Stimulated activated CD4-positive, alpha-beta T cell treated with anti-CD3 and anti-CD28 coated beads, Interleukin-4, amount 100 ng/mL, for 48 hours (primary cell): ENCODE measurements at regions not wholly inside any gene's neighbourhood (a gene's known extent, or its start where the extent isn't known, plus 50 kb on each side); places are given as distances from the start of the nearest gene placed in this dataset.

ENCODE experiments used
- DNase-seq, 2 donors: peaks; one replicate each; pipeline ENCODE4 v3.0.0-alpha.2; 2020; ENCODE audit warnings: low read depth in 2 of 2

DNA sequence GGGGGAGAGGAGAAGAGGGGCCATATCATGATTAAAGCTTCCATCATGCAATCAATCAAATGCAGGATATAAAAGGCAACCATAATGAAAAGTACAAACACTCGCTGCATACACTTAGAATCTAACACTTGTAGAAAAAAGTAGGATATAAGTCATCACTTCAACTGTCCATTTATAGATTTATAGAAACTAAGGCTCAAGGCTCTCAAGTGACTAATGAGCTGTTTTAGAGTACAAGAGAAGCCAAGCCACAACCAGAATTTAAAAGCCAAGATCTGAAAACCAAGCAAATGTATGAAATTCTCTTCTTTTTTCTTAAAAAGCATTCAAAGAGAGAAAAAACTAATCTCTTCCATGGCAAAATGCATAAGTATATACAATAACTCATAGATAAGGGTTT is 160.2 kb upstream of the BLID start:
- no peak for DNase-seq

DNA sequence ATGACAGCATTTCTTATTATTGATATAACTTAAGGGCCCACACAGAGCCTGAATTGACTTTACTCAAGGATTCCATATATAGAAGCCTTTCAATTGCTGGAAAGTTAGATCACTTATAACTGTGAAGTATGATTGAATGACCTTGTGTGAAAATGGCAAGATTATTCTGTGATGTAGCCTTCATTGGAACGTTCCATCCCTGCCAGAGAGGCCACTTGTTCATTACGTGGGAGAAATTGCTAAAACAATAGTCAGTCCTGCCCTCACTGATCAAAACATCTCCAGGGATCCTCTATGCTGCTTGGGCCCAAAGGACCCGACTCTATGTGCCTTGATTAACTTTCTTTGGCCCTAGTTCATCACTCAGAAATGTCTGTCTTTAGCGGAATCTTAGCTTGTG is 159.5 kb upstream of the BLID start:
- DNase-seq = no peak

DNA sequence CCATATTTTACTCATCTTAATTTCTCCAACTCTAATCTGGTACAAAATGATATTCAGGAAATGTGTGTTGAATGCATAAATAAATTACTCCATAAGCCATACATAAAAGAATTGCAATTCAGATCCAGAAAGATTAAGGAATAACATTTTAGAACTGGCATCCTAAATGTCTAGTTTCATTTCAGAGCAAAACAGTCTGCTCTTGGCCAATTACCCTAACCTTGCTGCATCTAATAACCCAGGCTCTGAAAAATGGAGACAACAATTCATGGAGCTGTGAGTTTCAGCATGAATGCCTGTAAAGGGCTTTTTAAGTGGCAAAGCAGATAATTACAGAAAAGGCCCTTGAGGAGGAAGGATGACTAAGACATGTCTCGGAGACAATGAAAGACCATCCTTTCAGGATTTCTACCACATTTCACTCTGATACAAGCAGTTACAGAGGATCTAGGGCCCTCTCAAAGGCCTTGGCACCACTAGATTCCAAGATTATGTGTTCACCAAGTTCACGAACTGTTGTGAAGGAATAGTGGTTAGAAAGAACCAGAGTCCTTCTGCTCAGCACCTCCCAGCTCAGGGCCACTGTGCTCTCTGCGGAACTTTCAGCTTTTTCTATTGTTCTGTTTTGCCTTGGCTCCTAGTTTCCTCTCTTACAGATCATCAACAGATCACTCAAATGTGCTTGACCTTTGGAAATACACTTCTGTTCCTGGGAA is 157.6 kb upstream of the BLID start:
- DNase-seq = no peak

DNA sequence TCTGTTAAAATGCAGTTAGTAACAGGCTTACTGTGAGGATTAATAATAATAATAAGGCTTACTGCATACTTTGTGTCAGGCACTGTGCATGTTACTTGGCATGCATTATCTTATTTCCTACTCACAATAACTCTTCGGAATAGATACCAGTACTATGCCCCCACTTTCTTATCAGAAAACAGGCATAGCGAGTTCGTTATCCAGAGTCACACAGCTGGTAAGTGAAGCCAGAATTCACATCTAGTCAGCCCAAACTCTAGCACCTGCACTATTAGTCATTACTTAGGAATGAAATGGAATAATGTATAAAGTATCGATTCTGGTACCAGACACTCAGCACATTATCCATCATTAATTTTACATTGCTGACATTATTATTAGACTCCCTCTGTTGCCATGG is 155.7 kb upstream of the BLID start:
- DNase-seq = no peak

DNA sequence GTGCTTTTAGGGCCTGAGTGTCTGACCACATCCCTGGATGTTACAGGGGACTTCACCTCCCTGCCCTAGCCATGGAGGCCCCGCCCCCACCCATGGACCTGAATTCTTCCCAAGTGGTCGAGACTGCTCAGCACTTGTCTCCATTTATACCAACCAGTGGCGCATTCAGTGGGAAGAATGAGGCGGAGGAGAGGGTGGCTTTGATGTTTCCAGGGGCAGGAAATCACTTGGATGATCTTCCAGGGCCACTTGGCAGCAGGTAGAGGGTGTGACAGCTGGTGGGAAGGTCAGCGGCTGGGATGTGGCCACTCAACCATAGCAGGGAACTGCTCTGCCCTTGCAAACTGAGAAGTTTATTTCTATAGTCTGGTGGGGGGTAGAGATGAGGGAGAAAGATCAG is 155.1 kb upstream of the BLID start:
- DNase-seq = no peak

DNA sequence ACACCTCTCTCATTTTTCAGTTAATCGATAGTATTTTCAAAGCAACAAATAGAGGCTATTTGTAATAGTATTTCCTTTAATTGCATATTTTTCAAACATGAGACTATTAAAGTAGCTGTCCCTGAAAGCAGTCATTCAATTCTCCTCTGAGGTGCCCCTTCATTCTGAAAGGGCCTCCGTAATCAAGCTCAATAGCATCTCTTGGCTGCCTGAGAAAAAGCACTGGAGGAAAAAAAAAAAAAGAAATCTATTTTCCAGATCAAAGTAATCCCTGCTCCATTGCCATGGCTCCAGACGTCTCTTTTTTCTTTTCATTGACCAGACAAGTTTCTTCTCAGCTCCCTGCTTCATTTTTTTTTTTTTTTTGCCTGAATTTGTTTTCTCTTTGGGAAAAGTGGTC is 154.5 kb upstream of the BLID start:
- no peak for DNase-seq

DNA sequence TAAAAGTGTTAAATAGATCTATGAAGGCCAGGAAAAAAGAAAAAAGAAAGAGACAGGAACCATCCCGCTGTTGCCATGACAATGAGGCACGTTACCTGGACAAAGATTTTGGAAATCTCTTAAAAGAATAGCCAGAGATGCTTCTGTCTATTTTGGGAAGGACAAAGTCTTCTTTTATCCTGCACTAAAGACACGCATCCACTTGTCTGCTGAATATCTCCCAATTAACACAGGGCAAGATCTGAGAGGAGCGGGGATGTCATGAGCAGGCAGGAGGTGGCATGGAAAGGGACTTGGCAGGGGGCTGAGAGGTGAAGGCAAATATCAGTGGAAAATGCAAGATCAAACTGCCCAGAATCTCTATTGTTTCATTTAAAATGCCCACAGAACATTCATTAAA is 153.8 kb upstream of the BLID start:
- no peak for DNase-seq

DNA sequence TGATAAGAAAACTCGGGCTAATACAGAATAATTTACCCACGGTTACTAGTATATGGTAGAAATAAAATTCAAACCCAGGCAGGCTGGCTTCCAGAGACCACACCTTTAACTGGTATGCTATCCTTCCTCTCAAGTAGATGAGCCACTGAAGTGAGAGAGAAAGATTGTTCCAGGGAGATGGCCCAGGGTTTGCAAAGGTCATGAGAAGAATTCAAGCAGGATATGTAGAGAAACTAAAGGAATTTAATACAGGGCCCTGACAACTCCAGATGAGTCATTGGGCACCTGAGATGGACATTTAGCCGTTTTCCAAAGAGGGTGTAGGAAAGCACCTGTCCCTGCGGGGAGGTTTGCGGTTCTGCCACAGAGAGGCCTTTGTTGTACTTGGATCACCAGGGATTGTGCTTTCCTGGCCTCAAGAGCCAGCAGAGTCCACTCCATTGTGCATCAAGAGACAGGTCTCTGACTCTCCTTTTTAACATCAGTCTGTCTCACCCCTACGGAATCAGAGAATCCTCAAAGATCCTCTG is 152.7 kb upstream of the BLID start:
- no peak for DNase-seq

DNA sequence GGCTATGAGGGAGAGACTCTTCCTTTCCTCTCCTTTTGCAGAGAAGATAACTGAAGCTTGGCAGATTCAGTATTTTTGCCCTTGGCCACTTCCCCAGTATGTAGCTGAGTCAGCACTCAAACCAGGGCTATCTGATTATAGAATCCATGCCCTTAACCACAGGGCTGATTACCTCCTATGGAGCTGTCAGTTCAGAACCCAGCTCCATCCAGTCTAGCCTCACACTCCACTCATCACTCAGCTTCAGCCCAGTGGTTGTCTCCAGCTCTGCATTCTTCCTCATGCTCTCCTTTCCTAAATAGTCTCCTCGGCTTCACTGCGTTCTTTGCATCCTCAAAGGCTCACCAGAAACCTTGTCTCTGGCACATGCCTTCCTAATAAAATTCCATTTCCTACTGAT is 151.6 kb upstream of the BLID start:
- DNase-seq = no peak

DNA sequence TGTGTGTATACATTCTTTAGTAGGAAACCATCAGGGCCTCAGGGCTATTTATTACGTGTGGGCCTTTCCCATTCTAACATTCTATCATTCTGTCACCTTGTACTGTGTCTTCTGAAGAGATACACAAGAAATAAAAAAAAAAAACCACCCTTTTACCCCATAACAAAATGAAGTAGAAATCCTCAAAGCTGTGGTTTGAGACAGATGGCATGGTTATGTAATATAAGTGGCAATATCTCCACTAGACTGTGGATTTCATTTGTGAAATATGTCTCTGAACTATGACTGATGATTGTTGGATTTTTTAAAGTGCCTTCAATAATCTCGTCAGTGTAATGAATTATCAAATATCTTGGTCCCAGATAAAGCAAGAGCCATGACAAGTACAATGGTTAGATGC is 150.0 kb upstream of the BLID start:
- DNase-seq = no peak

DNA sequence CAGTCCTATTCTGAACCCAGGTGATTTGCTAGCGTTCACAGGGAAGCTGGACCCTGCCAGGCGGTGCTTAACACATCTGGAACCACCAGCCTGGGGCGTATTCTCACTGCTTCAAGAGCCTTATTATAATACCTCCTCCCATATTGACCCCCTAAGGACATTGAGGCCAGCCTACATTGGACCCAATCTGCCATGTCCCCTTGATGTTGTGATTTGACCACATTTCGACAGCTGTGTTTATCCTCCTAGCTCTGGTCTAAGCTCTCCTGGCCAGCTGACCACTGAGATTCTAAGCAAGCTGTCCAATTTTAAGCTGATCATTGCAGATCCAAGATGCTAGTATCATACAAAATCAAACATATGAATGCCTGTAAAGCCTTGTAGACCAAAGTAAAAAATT is 148.1 kb upstream of the BLID start:
- DNase-seq = no peak

DNA sequence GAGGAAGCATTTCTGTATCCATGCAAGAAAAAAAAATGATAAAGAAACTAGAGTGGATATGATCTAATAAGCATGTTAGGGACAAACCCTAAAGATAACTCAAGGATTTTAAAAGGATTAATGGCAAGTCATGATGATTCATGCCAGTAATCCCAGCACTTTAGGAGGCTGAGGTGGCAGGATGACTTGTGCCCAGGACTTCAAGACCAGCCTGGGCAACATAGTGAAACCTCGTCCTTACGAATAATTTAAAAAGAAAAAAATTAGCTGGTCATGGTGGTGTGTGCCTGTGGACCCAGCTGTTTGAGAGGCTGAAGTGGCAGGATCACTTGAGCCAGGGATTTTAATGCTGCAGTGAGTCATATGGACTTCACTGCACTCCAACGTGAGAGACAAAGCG is 145.5 kb upstream of the BLID start:
- no peak for DNase-seq

DNA sequence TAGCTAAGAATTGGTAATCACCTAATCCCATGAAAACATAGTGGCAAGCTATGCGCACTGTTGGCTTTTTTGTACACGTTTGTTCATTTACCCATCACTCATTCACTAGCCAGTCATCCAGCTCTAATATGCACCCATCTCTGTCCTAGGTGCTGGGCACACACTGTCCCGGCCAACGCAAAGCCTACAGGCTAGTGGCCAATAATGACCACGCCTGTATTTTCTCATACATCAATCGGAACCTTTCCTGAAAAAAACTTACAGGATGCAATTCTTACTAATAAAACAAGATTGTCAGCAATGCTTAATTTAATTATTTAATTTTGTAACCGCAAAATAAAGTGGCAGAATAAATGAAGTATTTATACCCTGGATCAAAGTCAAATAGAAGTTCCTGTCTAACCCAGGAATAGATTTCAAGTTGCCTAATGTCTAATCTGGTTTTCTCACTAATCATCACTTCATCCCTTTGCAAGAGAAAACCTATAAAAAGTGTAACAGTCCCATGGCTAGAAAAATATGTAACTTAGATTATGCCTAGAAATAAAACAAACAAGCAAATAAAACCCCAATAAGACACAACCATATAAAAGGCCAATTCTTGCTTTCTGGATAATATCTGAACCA is 143.3 kb upstream of the BLID start:
- DNase-seq = no peak

DNA sequence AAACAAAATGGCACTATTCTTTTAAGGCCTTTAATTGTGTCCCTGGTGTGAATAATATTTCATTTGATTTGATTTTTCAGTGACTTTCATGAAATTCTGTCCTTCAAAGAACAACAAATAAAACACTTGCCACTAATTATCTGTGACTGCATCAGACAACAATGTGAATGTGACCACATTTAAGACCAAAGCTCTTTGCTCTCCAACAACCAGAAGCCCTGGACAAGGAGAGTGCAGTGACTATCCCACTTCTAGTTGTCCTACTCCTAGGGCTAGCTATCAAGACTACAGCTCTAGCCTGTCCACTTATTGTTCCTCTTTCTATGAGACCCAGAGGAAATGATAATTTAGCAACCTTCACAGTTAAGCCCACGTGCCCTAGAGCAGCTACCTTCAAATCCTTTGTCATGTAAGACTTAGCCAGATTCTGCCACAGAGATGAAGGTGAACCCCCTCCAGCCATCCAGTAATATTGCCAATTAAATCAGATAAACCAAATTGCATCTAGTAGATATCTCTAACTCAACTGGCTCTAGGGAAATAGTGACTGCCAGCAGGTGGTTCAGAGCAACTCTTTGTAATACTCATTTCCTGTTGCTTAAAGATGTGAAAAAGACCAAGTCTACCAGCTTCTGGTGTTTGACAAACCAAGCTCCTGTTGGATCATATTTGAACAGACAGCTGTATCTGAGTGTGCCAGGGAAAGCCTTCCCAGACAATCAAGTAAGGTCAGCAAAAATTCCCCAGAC is 142.6 kb upstream of the BLID start:
- no peak for DNase-seq

DNA sequence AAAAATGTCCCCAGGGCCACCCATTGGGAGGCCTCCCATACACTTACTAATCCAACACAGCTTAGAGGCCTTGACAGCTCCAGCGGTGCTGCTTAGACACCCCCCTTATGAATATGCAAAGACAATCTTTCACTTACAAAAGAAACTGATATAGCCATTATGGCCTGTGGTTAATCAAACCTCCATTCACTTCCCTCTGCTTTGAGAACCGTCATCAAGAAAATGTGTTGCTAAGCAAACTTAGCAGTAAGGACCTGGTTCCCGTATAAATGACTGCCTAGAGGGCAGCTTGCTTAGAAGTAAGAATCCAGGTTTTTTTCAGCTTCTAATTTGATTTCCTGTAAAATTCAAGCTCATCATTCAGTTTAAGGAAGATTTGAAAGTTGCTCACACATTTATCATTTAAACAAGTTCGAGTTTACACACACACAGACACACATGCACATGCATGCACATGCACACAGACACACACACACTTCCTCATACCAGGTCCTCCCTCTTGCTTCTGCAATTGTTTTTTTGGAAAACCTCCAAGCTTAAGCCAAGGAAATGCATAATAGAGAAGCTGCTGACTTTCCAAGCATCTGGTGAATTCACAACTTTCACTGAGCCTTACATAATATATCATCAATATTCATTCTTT is 137.7 kb upstream of the BLID start:
- DNase-seq = no peak

DNA sequence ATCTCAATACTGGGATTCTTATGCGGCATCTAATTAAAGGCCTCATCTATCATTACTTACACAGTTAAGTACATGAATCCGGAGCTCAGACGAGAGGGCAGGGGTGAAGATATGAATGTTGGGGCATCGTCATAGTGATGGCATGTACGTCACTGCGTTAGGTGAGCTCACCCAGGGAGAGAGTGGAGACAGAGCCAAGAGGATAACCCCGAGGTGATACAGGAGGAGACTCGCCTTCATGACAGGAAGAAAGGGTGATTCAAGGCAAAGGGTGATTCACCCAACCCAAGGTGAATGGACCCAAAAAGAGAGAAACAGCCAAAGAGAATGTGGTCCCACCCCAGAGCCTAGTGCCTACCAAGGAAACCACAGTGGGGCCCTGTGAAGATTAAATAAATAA is 132.9 kb upstream of the BLID start:
- no peak for DNase-seq

DNA sequence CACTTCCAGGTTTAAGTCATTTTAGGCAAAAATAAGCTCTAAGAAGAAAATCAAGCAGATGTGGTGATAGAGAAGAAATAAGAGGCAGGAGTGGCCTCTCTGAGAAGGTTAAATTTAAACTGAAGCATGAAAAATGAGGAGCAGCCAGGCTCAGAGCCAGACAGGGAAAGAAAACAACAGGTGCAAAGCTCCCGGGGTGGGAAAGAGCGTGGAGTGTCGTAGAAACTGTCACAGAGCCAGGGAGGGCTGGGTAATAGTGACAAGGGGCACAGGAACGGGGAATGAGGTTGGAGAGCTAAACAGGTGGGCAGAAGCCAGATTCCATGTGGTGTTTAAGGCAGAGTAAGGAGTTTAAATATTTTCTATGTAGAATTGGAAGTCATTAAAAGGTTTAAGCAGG is 132.1 kb upstream of the BLID start:
- DNase-seq = no peak

DNA sequence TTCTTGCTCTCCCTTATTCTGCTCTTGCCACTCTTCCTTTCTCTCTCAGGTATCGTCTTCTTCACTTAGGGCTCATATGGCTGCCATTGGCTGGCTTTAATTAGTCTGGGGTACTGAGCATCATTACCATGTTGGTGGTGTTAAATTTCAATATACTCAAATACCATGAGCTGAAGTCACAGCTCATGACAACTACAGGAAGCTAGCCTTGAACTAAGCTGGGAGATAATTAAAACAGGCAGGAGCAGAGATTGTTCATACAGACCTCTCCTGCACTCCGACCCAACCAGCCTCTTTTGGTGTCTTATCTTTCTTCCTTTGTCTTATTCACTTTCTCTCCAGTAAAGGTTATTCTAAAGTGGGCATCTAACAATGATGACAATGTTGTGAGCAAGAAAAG is 130.9 kb upstream of the BLID start:
- no peak for DNase-seq

DNA sequence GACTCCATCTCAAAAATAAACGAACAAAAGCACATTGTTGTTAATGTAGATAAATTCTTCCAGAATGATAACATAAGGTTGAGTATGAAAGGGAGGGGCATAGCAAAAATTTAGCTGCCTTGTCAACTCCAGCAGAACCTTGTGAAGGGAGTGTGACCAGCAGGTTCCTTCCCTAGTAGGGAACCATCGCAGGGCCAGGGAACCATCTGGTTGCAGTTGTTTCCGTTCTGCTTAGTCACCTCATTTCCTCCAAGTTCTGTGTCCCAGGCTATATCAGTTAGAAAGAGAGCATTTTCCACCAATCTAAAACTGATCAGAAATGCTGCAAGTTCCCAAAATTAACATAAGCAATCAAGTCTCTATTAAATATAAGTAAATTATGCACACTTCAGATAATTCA is 126.7 kb upstream of the BLID start:
- DNase-seq = no peak

DNA sequence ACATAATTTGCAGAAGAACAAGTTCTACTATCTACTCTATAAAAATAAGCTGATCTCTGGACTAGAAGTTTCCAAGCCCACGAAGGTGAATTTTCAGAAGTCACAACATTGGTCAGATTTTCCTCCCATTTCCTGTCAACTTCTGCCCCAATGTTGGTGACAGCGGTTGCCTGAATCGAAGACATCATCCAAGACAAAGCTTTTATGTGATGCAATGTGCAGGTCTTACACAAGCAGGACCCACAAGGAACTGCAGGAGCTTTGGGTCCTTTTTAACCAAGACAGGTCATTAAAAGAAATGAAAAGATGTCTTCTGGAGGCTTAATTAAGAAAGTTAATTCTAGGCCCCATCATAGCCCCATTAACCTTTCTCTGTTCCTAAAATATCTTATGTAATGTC is 125.6 kb upstream of the BLID start:
- DNase-seq = no peak

DNA sequence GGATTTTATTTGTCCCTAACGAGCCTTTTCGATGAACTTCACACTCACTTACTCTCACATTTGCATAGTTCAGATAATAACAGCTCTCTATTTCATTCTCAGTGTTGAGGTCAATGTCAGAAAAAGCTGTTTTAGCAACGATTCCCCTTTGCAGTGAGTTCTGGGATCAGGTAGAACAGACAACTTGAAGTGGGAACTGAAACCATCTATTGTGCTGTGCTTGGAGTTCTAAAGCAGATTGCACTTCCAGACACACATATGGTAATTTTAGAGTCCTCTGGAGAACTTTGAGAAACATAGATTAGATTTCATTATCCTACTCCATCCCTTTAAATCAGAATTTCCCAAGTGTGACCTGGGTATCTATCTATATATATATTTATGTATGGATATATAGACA is 124.6 kb upstream of the BLID start:
- DNase-seq = no peak

DNA sequence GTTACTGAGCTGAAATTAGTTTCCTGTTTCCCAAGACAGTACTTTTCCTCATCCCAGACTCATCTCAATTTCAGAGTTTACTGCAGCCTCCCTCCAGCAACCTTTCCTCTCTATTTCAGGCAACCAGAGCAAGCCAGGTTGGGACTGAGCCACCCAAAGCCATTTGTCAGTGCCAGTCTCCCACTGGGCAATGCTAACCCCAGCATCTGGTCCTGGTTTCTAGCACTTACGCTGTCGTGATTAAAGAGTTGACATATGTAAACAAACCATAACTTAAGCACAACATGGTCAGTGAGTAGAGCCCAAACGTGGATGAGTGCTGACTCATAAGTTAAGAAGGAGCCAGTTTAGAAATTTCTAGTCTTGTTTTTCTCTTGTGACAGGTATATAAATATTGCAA is 119.6 kb upstream of the BLID start:
- DNase-seq = no peak

DNA sequence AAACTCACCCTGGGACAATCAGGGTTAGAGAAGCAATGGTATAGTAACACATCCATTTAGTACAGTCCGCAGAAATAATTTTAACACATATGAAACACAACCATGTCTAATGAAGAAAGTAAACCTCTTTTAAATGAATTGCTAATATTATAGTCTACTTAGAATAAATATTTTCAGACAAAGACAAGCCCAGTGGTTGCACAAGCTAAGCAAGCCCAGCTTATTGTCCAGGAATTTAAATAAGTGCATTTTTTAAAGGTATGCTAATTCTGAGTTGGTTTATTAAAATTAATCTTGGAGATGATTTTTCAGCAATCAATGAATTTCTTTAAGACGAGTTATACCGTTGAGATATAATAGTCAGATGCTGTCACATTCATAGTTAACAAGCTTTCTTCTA is 118.8 kb upstream of the BLID start:
- DNase-seq = no peak
